GM23248 (cell line): ENCODE measurements at regions not wholly inside any gene's neighbourhood (a gene's known extent, or its start where the extent isn't known, plus 50 kb on each side); places are given as distances from the start of the nearest gene placed in this dataset.
A peak's percentile ranks its signal among the peaks of the same experiment; 100 is the strongest.
"Not testable (repeated sequence)": the region's sequence is repeated elsewhere in the genome, so short reads cannot be mapped to it uniquely, and the experiment has no call there.

ENCODE experiments used
- DNase-seq: peaks from one replicate; pipeline ENCODE4 v3.0.0-alpha.2; 2015
- H2AFZ ChIP-seq: fragments of 200-600 bp; sonication (generic); 2 replicates; pipeline ENCODE4 v1.6.1; 2016; ENCODE audit warnings: antibody characterized with exemption
- H3F3A ChIP-seq: fragments of 200-600 bp; sonication (generic); 2 replicates; pipeline ENCODE4 v1.6.1; 2016; ENCODE audit warnings: mild to moderate bottlenecking, antibody characterized with exemption, mixed run types; ENCODE audit not compliant: insufficient read depth
- H3K27ac ChIP-seq: fragments of 200-600 bp; sonication (generic); 2 replicates; pipeline ENCODE4 v1.5.1; 2016; ENCODE audit warnings: mild to moderate bottlenecking
- H3K27me3 ChIP-seq: fragments of 200-600 bp; sonication (generic); replicated peaks from 2 replicates; pipeline ENCODE4 v1.6.1; 2016; ENCODE audit warnings: mild to moderate bottlenecking; ENCODE audit not compliant: insufficient read depth
- H3K36me3 ChIP-seq: fragments of 200-600 bp; sonication (generic); 2 replicates; pipeline ENCODE4 v1.6.1; 2016; ENCODE audit warnings: low read depth, mild to moderate bottlenecking
- H3K4me1 ChIP-seq: fragments of 200-600 bp; sonication (generic); 2 replicates; pipeline ENCODE4 v1.6.1; 2016; ENCODE audit warnings: mild to moderate bottlenecking; ENCODE audit not compliant: insufficient read depth
- H3K4me2 ChIP-seq: fragments of 200-600 bp; sonication (generic); one replicate; pipeline ENCODE4 v1.6.1; 2016; ENCODE audit warnings: mild to moderate bottlenecking; ENCODE audit not compliant: unreplicated experiment
- H3K4me3 ChIP-seq: fragments of 200-600 bp; sonication (generic); 2 replicates; pipeline ENCODE4 v1.5.1; 2016; ENCODE audit warnings: mild to moderate bottlenecking
- H3K79me2 ChIP-seq: fragments of 200-600 bp; sonication (generic); 2 replicates; pipeline ENCODE4 v1.6.1; 2016; ENCODE audit warnings: mild to moderate bottlenecking; ENCODE audit not compliant: insufficient read depth
- H3K9ac ChIP-seq: fragments of 200-600 bp; sonication (generic); 2 replicates; pipeline ENCODE4 v1.6.1; 2016; ENCODE audit warnings: mild to moderate bottlenecking
- H3K9me2 ChIP-seq: fragments of 200-600 bp; sonication (generic); 2 replicates; pipeline ENCODE4 v1.6.1; 2016; ENCODE audit warnings: mixed run types, mild to moderate bottlenecking, moderate library complexity; ENCODE audit not compliant: insufficient read depth
- H3K9me3 ChIP-seq: fragments of 200-600 bp; sonication (generic); one replicate; pipeline ENCODE4 v1.6.1; 2017; ENCODE audit warnings: low read depth
- H4K20me1 ChIP-seq: fragments of 200-600 bp; sonication (generic); 2 replicates; pipeline ENCODE4 v1.6.0; 2016; ENCODE audit not compliant: insufficient read depth
- EZH2 ChIP-seq: fragments of 200-600 bp; sonication (generic); IDR thresholded peaks from 2 replicates; pipeline ENCODE4 v1.6.1; 2018; ENCODE audit warnings: antibody characterized with exemption, mild to moderate bottlenecking; ENCODE audit not compliant: insufficient read depth, poor library complexity, severe bottlenecking
- EZH2phosphoT487 ChIP-seq: fragments of 200-600 bp; sonication (generic); IDR thresholded peaks from 2 replicates; pipeline ENCODE4 v1.6.1; 2018; ENCODE audit warnings: antibody characterized with exemption, moderate library complexity, mild to moderate bottlenecking, low read depth; ENCODE audit not compliant: insufficient read depth
- WGBS, 2 experiments: methylation state at CpG; one replicate each; pipeline ENCODE4 v1.1.6; 2015 to 2017; ENCODE audit warnings: low lambda C conversion rate in 2 of 2, low coverage in 1 of 2; ENCODE audit errors: missing lambda C conversion rate in 2 of 2; 5-methylcytosine and 5-hydroxymethylcytosine counted together
- in situ Hi-C: fragments of 300-500 bp; cut with MboI; formaldehyde crosslinking; loops from 2 replicates; pipeline ENCODE4 v1.15.0; 2020

GRCh38 chr1:215287362-215287761 lies 204.8 kb downstream of the KCNK2 start:
- no peak overlapping the region for H3K4me3 ChIP-seq
- no peaks in the 10 kb centered on the region for H3K79me2 ChIP-seq
- no peaks in the 10 kb centered on the region for H3K27me3 ChIP-seq
- H3K4me1 ChIP-seq = peaks cover 14% of the 10 kb centered on the region
- no peak overlapping the region for H3K27ac ChIP-seq
- H4K20me1 ChIP-seq = no peaks in the 10 kb centered on the region
- TF ChIP-seq EZH2 = no peak
- TF ChIP-seq EZH2phosphoT487 = no peak
- 58 to 65% methylated on average over 2 of the region's 2 CpGs for WGBS, 2 experiments
- no peak overlapping the region for H2AFZ ChIP-seq
- H3K4me2 ChIP-seq = no peak overlapping the region
- in situ Hi-C loops = no loop called here
- DNase-seq = no peak
- no peak overlapping the region for H3K9ac ChIP-seq
- peaks cover 14% of the 10 kb centered on the region; the same call in 1 of the 2 replicates for H3F3A ChIP-seq
- H3K9me2 ChIP-seq = no peaks in the 10 kb centered on the region
- H3K9me3 ChIP-seq = no peaks in the 10 kb centered on the region
- no peaks in the 10 kb centered on the region for H3K36me3 ChIP-seq

- no peaks in the 10 kb centered on the region for H4K20me1 ChIP-seq
- peak; percentile 67 for DNase-seq
- H3K79me2 ChIP-seq = no peaks in the 10 kb centered on the region
- H3K27me3 ChIP-seq = no peaks in the 10 kb centered on the region
- in situ Hi-C loops = no loop called here
- H3K9ac ChIP-seq = no peak overlapping the region
- no peaks in the 10 kb centered on the region for H3K9me2 ChIP-seq
- H3K9me3 ChIP-seq = no peaks in the 10 kb centered on the region
- peaks cover 14% of the 10 kb centered on the region for H3K4me1 ChIP-seq
- H3K4me2 ChIP-seq = peak overlapping the region; percentile 34
- peaks cover 14% of the 10 kb centered on the region; the same call in 1 of the 2 replicates for H3F3A ChIP-seq
- no peak overlapping the region for H2AFZ ChIP-seq
- no peak overlapping the region for H3K27ac ChIP-seq
- H3K4me3 ChIP-seq = no peak overlapping the region
- TF ChIP-seq EZH2phosphoT487 = no peak
- TF ChIP-seq EZH2 = no peak
- H3K36me3 ChIP-seq = 0 out of 2 replicates have a peak, but pooled peaks cover 1% of the 10 kb centered on the region
These were observed 207.5 kb downstream of the KCNK2 start for GRCh38 chr1:215290018-215290417.

GRCh38 chr1:215292932-215293331 lies 210.4 kb downstream of the KCNK2 start:
- H3K27ac ChIP-seq = no peak overlapping the region
- H3K9me3 ChIP-seq = peaks cover 3% of the 10 kb centered on the region
- H4K20me1 ChIP-seq = no peaks in the 10 kb centered on the region
- 25 to 27% methylated on average over 1 of the region's 1 CpG for WGBS, 2 experiments
- in situ Hi-C loops = no loop called here
- no peaks in the 10 kb centered on the region for H3K79me2 ChIP-seq
- H3K9me2 ChIP-seq = no peaks in the 10 kb centered on the region
- TF ChIP-seq EZH2phosphoT487 = no peak
- TF ChIP-seq EZH2 = no peak
- H3F3A ChIP-seq = peaks cover 14% of the 10 kb centered on the region; the same call in 1 of the 2 replicates
- H2AFZ ChIP-seq = no peak overlapping the region
- H3K4me1 ChIP-seq = peaks cover 14% of the 10 kb centered on the region
- no peak for DNase-seq
- H3K9ac ChIP-seq = no peak overlapping the region
- H3K4me2 ChIP-seq = no peak overlapping the region
- H3K27me3 ChIP-seq = no peaks in the 10 kb centered on the region
- 0 out of 2 replicates have a peak, but pooled peaks cover 5% of the 10 kb centered on the region for H3K36me3 ChIP-seq
- H3K4me3 ChIP-seq = no peak overlapping the region

- Histone ChIP-seq H3K9ac (no peak overlapping the region), H3K9me3 (no peaks in the 10 kb centered on the region), H3K27me3 (no peaks in the 10 kb centered on the region), H3F3A (no peaks in the 10 kb centered on the region), H3K36me3 (no peaks in the 10 kb centered on the region), H2AFZ (no peak overlapping the region), H3K27ac (no peak overlapping the region), H4K20me1 (no peaks in the 10 kb centered on the region), H3K4me2 (no peak overlapping the region), H3K4me1 (no peaks in the 10 kb centered on the region), H3K4me3 (no peak overlapping the region), H3K9me2 (no peaks in the 10 kb centered on the region), H3K79me2 (no peaks in the 10 kb centered on the region)
- 89 to 90% methylated on average over 2 of the region's 2 CpGs for WGBS, 2 experiments
- in situ Hi-C loops = no loop called here
- no peak for DNase-seq
- TF ChIP-seq EZH2phosphoT487 = no peak
- TF ChIP-seq EZH2 = no peak
These were observed 223.9 kb downstream of the KCNK2 start for GRCh38 chr1:215306426-215306825.

GRCh38 chr1:215321802-215322201 lies 239.3 kb downstream of the KCNK2 start:
- H2AFZ ChIP-seq = no peak overlapping the region
- peak; percentile 11 for DNase-seq
- in situ Hi-C loops = no loop called here

GRCh38 chr1:215323992-215324391 lies 241.5 kb downstream of the KCNK2 start:
- H4K20me1 ChIP-seq, H3K27me3 ChIP-seq, H3K4me3 ChIP-seq, H2AFZ ChIP-seq, H3K4me1 ChIP-seq, H3K79me2 ChIP-seq, DNase-seq, H3K9me2 ChIP-seq, H3K27ac ChIP-seq, H3K9me3 ChIP-seq, in situ Hi-C loops, H3K9ac ChIP-seq, H3K36me3 ChIP-seq, H3F3A ChIP-seq, H3K4me2 ChIP-seq: not testable (repeated sequence)
- 91 to 100% methylated on average over 3 of the region's 3 CpGs for WGBS, 2 experiments

More at GRCh38 chr1:215321802-215322201, 239.3 kb downstream of the KCNK2 start:
- H3K4me1 ChIP-seq = no peaks in the 10 kb centered on the region
- no peaks in the 10 kb centered on the region for H3K9me2 ChIP-seq
- H3K9ac ChIP-seq = no peak overlapping the region
- no peaks in the 10 kb centered on the region for H3K27me3 ChIP-seq
- H3K4me3 ChIP-seq = no peak overlapping the region
- no peaks in the 10 kb centered on the region for H3K9me3 ChIP-seq
- TF ChIP-seq EZH2phosphoT487 (no peak), EZH2 (no peak)
- H3K79me2 ChIP-seq = no peaks in the 10 kb centered on the region
- H4K20me1 ChIP-seq = no peaks in the 10 kb centered on the region
- H3K36me3 ChIP-seq = no peaks in the 10 kb centered on the region
- no peak overlapping the region for H3K4me2 ChIP-seq
- no peaks in the 10 kb centered on the region for H3F3A ChIP-seq
- WGBS, 2 experiments = 67 to 87% methylated on average over 1 of the region's 1 CpG
- no peak overlapping the region for H3K27ac ChIP-seq
